K562 (cell line): ENCODE measurements at regions not wholly inside any gene's neighbourhood (a gene's known extent, or its start where the extent isn't known, plus 50 kb on each side); places are given as distances from the start of the nearest gene placed in this dataset.

Source experiments
- ATAC-seq: fragments of 200-7000 bp; cut with Tn5 transposase; 3 replicates; pipeline ENCODE4 v1.9.1; 2020; ENCODE audit warnings: moderate library complexity
- BruUV-seq: library from RNA; stranded (reverse); fragments of 400-500 nt; replicated peaks from 2 replicates; lab custom pipeline; 2021; lab: Mats Ljungman, UMichigan
- CTCF ChIA-PET: fragments of 300-600 bp; formaldehyde crosslinking; extraction: SDS; loops from one replicate; lab custom pipeline; 2021; ENCODE audit warnings: low intra/inter-chr PET ratio; lab: Yijun Ruan, JAX
- POLR2A ChIA-PET: fragments of 300-600, 350-650 bp; sonication (Branson Sonifier 250); formaldehyde crosslinking; extraction: SDS; loops from one replicate; lab custom pipeline; 2021; ENCODE audit warnings: antibody characterized with exemption, inconsistent platforms; lab: Yijun Ruan, JAX
- DNase-seq, 4 experiments: peaks; one replicate each; pipeline versions ENCODE4 v3.0.0 to v3.0.0-alpha.2; 2011 to 2018; ENCODE audit warnings: low spot score in 3 of 4, mixed read lengths in 3 of 4; ENCODE audit errors: extremely low read depth in 1 of 4
- FAIRE-seq: peaks from 2 replicates; lab custom pipeline; 2011; peaks lifted over from hg19 to GRCh38; lab: Jason Lieb, UNC
- H2AFZ ChIP-seq: 2 replicates; pipeline ENCODE4 v1.6.0; 2011; ENCODE audit warnings: low read depth, low read length, control low read depth, inconsistent platforms
- H3K27ac ChIP-seq: fragments of 200-600 bp; 3 replicates; pipeline ENCODE4 v1.8.0; 2011; ENCODE audit warnings: low read depth, mild to moderate bottlenecking, control low read depth, inconsistent platforms, low read length, moderate library complexity, mixed read lengths; ENCODE audit errors: extremely low read depth
- H3K27me3 ChIP-seq, 2 experiments: fragments of 300-600 bp in 1 of 2; 2 replicates in 1 of 2; 3 replicates in 1 of 2; pipeline versions ENCODE4 v1.6.0 to v1.8.0; 2011; ENCODE audit warnings: inconsistent platforms in 2 of 2, low read length in 2 of 2, mild to moderate bottlenecking in 1 of 2, mixed read lengths in 1 of 2, moderate library complexity in 1 of 2; ENCODE audit not compliant: control insufficient read depth in 2 of 2, insufficient read depth in 2 of 2
- H3K36me3 ChIP-seq: fragments of 300-600 bp; 3 replicates; pipeline ENCODE4 v1.8.0; 2011; ENCODE audit warnings: mild to moderate bottlenecking, low read length, inconsistent platforms; ENCODE audit not compliant: control insufficient read depth, insufficient read depth
- H3K4me1 ChIP-seq, 2 experiments: fragments of 200-600 bp in 1 of 2; replicated peaks in 1 of 2; 2 replicates in 1 of 2; 3 replicates in 1 of 2; pipeline versions ENCODE4 v1.5.1 to v1.8.0; 2011; ENCODE audit warnings: inconsistent platforms in 2 of 2, low read length in 2 of 2, mild to moderate bottlenecking in 1 of 2, mixed read lengths in 1 of 2, moderate library complexity in 1 of 2; ENCODE audit not compliant: control insufficient read depth in 2 of 2, insufficient read depth in 2 of 2
- H3K4me2 ChIP-seq: 2 replicates; pipeline ENCODE4 v1.6.1; 2011; ENCODE audit warnings: low read length, control low read depth, inconsistent platforms, mixed read lengths; ENCODE audit not compliant: insufficient read depth
- H3K4me3 ChIP-seq: fragments of 200-600 bp; sonication (generic), shearing (Covaris generic); 2 replicates; pipeline ENCODE4 v1.5.1; 2016; ENCODE audit warnings: control low read depth, inconsistent platforms
- H3K79me2 ChIP-seq: fragments of 200-600 bp; 3 replicates; pipeline ENCODE4 v1.8.0; 2011; ENCODE audit warnings: low read length, inconsistent platforms; ENCODE audit not compliant: control insufficient read depth, insufficient read depth
- H3K9ac ChIP-seq, 2 experiments: 2 replicates each; pipeline versions ENCODE4 v1.6.0 to v1.6.1; 2011; ENCODE audit warnings: low read depth in 2 of 2, low read length in 2 of 2, control low read depth in 1 of 2, inconsistent platforms in 1 of 2, mild to moderate bottlenecking in 1 of 2, mixed read lengths in 1 of 2; ENCODE audit not compliant: insufficient read depth in 1 of 2
- H3K9me1 ChIP-seq: one replicate; pipeline ENCODE4 v1.6.0; 2011; ENCODE audit warnings: inconsistent platforms, mild to moderate bottlenecking, low read length, moderate library complexity; ENCODE audit not compliant: control insufficient read depth, insufficient read depth
- H3K9me3 ChIP-seq: replicated peaks from 2 replicates; pipeline ENCODE4 v1.5.1; 2011; ENCODE audit warnings: low read depth, low read length, inconsistent platforms; ENCODE audit not compliant: control insufficient read depth, insufficient read depth
- H4K20me1 ChIP-seq: replicated peaks from 2 replicates; pipeline ENCODE4 v1.6.1; 2011; ENCODE audit warnings: low read length, inconsistent platforms, mixed read lengths; ENCODE audit not compliant: control insufficient read depth, insufficient read depth
- HDAC3 ChIP-seq: fragments of 450-650 bp; IDR thresholded peaks from 2 replicates; pipeline ENCODE4 v1.6.1; 2018; ENCODE audit warnings: borderline replicate concordance, mild to moderate bottlenecking, moderate library complexity; ENCODE audit not compliant: partially characterized antibody
- NCOA2 ChIP-seq, 2 experiments: fragments of 450-650 bp; IDR thresholded peaks; 2 replicates each; pipeline ENCODE4 v1.6.1; 2018; ENCODE audit warnings: mild to moderate bottlenecking in 2 of 2, moderate library complexity in 1 of 2; ENCODE audit not compliant: partially characterized antibody in 2 of 2
- POLR3A ChIP-seq: IDR thresholded peaks from 2 replicates; pipeline ENCODE4 v1.6.1; 2011; ENCODE audit warnings: borderline replicate concordance, mild to moderate bottlenecking, moderate library complexity; ENCODE audit not compliant: insufficient read length, insufficient read depth; ENCODE audit errors: extremely low read depth
- TEAD2 ChIP-seq: fragments of 450-650 bp; IDR thresholded peaks from 2 replicates; pipeline ENCODE4 v1.6.1; 2016; ENCODE audit warnings: missing genetic modification characterization, control low read depth, missing compliant biosample characterization
- WGBS: fragments of 100-300 bp; shearing (Covaris generic); methylation state at CpG from one replicate; pipeline ENCODE4 v1.1.6; 2016; ENCODE audit warnings: low coverage, mixed read lengths; ENCODE audit not compliant: insufficient coverage; ENCODE audit errors: missing lambda C conversion rate; 5-methylcytosine and 5-hydroxymethylcytosine counted together
- in situ Hi-C: fragments of 300-500 bp; cut with MboI; formaldehyde crosslinking; loops from 4 replicates; pipeline ENCODE4 v1.15.0; 2018; ENCODE audit warnings: inconsistent platforms, mixed read lengths
- intact Hi-C: fragments of 100-400 bp; cut with micrococcal nuclease; formaldehyde crosslinking; loops from 2 replicates; pipeline ENCODE4 v1.14.2; 2022
- TF ChIP-seq, protein P1 (sequence below): fragments of 150-350 bp; IDR thresholded peaks from 2 replicates; pipeline ENCODE4 v1.6.1; 2014; ENCODE audit warnings: low read depth, mild to moderate bottlenecking, low read length, borderline replicate concordance
- TF ChIP-seq, protein P2 (sequence below): sonication (generic); formaldehyde crosslinking; IDR thresholded peaks from 2 replicates; pipeline ENCODE4 v1.8.0; 2023; ENCODE audit warnings: mild to moderate bottlenecking, missing genetic modification reagents
- TF ChIP-seq, protein P3 (sequence below): fragments of 450-650 bp; IDR thresholded peaks from 2 replicates; pipeline ENCODE4 v1.6.1; 2016; ENCODE audit warnings: missing biosample characterization, missing genetic modification characterization

DNA sequence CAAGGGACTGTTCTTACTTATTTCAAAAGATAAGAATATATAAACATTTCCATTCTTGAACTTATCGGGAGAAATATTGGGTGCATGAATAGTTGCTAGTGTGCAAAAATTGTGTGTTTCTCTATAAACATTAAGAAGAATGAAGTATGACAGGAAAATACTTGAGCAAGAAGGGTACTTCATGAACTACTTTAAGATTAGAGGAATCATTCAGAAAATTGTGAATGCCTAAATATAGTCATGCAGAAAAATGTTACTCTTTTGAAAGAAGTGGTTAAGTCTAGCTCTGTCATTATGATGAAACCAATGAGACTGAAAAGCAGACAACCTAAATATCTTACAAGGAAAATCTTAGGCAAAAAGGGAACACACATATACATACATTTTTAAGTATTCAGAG is 207.8 kb upstream of the PCDH18 start:
- intact Hi-C loops: no loop called here
- in situ Hi-C loops: loop anchor here (25.0 kb wide), 1 partner anchor 1122 kb away; no protein-coding TSS in a partner anchor
- H3K27me3 ChIP-seq: no peaks in the 10 kb centered on the region

DNA sequence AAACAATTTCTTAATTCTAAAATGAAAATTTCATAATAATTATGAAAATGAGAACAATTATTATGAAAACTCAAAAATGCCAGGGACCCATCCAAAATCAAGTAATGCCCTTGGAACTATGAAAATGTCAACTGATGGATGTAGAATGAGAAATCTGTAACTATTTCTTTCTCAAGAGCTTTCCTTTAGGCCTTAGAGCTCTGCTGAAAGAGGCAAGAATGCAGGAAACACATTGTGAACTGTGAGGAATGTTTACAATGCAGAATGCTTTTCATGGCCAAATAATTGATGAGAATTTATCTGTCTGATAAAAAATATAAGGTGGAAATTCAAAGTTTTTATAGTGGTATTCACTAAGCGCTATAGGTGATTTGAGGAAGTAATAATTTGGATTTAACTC is 207.1 kb upstream of the PCDH18 start:
- BruUV-seq: no TSS peak
- TF ChIP-seq NCOA2 (IDR thresholded peaks at IDR 0.05; ENCODE audit: partially characterized antibody in 2 of 2) (no peak), HDAC3 (no peak), TEAD2 (tag) (no peak)
- TF ChIP-seq, protein P1, sequence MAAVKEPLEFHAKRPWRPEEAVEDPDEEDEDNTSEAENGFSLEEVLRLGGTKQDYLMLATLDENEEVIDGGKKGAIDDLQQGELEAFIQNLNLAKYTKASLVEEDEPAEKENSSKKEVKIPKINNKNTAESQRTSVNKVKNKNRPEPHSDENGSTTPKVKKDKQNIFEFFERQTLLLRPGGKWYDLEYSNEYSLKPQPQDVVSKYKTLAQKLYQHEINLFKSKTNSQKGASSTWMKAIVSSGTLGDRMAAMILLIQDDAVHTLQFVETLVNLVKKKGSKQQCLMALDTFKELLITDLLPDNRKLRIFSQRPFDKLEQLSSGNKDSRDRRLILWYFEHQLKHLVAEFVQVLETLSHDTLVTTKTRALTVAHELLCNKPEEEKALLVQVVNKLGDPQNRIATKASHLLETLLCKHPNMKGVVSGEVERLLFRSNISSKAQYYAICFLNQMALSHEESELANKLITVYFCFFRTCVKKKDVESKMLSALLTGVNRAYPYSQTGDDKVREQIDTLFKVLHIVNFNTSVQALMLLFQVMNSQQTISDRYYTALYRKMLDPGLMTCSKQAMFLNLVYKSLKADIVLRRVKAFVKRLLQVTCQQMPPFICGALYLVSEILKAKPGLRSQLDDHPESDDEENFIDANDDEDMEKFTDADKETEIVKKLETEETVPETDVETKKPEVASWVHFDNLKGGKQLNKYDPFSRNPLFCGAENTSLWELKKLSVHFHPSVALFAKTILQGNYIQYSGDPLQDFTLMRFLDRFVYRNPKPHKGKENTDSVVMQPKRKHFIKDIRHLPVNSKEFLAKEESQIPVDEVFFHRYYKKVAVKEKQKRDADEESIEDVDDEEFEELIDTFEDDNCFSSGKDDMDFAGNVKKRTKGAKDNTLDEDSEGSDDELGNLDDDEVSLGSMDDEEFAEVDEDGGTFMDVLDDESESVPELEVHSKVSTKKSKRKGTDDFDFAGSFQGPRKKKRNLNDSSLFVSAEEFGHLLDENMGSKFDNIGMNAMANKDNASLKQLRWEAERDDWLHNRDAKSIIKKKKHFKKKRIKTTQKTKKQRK: no peak
- TF ChIP-seq, protein P2, sequence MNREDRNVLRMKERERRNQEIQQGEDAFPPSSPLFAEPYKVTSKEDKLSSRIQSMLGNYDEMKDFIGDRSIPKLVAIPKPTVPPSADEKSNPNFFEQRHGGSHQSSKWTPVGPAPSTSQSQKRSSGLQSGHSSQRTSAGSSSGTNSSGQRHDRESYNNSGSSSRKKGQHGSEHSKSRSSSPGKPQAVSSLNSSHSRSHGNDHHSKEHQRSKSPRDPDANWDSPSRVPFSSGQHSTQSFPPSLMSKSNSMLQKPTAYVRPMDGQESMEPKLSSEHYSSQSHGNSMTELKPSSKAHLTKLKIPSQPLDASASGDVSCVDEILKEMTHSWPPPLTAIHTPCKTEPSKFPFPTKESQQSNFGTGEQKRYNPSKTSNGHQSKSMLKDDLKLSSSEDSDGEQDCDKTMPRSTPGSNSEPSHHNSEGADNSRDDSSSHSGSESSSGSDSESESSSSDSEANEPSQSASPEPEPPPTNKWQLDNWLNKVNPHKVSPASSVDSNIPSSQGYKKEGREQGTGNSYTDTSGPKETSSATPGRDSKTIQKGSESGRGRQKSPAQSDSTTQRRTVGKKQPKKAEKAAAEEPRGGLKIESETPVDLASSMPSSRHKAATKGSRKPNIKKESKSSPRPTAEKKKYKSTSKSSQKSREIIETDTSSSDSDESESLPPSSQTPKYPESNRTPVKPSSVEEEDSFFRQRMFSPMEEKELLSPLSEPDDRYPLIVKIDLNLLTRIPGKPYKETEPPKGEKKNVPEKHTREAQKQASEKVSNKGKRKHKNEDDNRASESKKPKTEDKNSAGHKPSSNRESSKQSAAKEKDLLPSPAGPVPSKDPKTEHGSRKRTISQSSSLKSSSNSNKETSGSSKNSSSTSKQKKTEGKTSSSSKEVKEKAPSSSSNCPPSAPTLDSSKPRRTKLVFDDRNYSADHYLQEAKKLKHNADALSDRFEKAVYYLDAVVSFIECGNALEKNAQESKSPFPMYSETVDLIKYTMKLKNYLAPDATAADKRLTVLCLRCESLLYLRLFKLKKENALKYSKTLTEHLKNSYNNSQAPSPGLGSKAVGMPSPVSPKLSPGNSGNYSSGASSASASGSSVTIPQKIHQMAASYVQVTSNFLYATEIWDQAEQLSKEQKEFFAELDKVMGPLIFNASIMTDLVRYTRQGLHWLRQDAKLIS (CRISPR knock-in tag): no peak
- TF ChIP-seq, protein P3, sequence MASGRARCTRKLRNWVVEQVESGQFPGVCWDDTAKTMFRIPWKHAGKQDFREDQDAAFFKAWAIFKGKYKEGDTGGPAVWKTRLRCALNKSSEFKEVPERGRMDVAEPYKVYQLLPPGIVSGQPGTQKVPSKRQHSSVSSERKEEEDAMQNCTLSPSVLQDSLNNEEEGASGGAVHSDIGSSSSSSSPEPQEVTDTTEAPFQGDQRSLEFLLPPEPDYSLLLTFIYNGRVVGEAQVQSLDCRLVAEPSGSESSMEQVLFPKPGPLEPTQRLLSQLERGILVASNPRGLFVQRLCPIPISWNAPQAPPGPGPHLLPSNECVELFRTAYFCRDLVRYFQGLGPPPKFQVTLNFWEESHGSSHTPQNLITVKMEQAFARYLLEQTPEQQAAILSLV (tag): no peak

More for the DNA sequence above, 207.8 kb upstream of the PCDH18 start:
- no peak overlapping the region for H2AFZ ChIP-seq
- no peaks in the 10 kb centered on the region for H3K9me3 ChIP-seq
- H3K9me1 ChIP-seq: no peaks in the 10 kb centered on the region
- no peak overlapping the region for H3K4me3 ChIP-seq
- H3K4me1 ChIP-seq: no peaks in the 10 kb centered on the region
- TF ChIP-seq POLR3A: no peak
- DNase-seq (no peak), FAIRE-seq (no peak), ATAC-seq (no peak)
- no peaks in the 10 kb centered on the region for H3K36me3 ChIP-seq
- WGBS: 6% methylated on average over 1 of the region's 1 CpG
- H3K79me2 ChIP-seq: no peaks in the 10 kb centered on the region
- POLR2A ChIA-PET: no interaction called here
- CTCF ChIA-PET: no interaction called here
- H3K9ac ChIP-seq: no peak overlapping the region
- no peak overlapping the region for H3K27ac ChIP-seq
- no peaks in the 10 kb centered on the region for H4K20me1 ChIP-seq
- H3K4me2 ChIP-seq: no peak overlapping the region
- BruUV-seq: no TSS peak

More for the DNA sequence above, 207.1 kb upstream of the PCDH18 start:
- Histone ChIP-seq H3K36me3 (no peaks in the 10 kb centered on the region), H4K20me1 (no peaks in the 10 kb centered on the region), H3K27me3 (no peaks in the 10 kb centered on the region), H3K9ac (no peak overlapping the region), H3K27ac (no peak overlapping the region), H3K4me1 (no peaks in the 10 kb centered on the region), H3K9me3 (no peaks in the 10 kb centered on the region), H3K9me1 (no peaks in the 10 kb centered on the region), H3K4me3 (no peak overlapping the region), H3K4me2 (no peak overlapping the region), H2AFZ (no peak overlapping the region), H3K79me2 (no peaks in the 10 kb centered on the region)
- DNase-seq (no peak), FAIRE-seq (no peak), ATAC-seq (no peak)
- ChIA-PET CTCF (no interaction called here), POLR2A (no interaction called here)
- 0% methylated on average over 1 of the region's 1 CpG for WGBS
- in situ Hi-C loops: loop anchor here (10.0 to 25.0 kb wide), 2 partner anchors 945 to 1123 kb away; no protein-coding TSS in a partner anchor
- intact Hi-C loops: no loop called here
